Skin epidermis (tissue), 12 donors: ENCODE measurements at regions not wholly inside any gene's neighbourhood (a gene's known extent, or its start where the extent isn't known, plus 50 kb on each side); places are given as distances from the start of the nearest gene placed in this dataset.

ENCODE experiments used
- H3K27ac ChIP-seq, 21 experiments: fragments of 200-600 bp; sonication (generic) in 11 of 21; one replicate each; pipeline ENCODE4 v1.5.0; 2020; ENCODE audit warnings: mild to moderate bottlenecking in 3 of 21, inconsistent platforms in 2 of 21, moderate library complexity in 2 of 21
- H3K4me3 ChIP-seq, 7 experiments: fragments of 200-600 bp; sonication (generic) in 2 of 7; one replicate each; pipeline ENCODE4 v1.5.0; 2020; ENCODE audit warnings: inconsistent platforms in 2 of 7, mild to moderate bottlenecking in 2 of 7, moderate library complexity in 1 of 7

GRCh38 chr17:416293-417206 is 63.9 kb upstream of the RPH3AL start:
- Histone ChIP-seq H3K4me3 (peak overlapping the region in 2 of 7 experiments; percentile 10 to 17), H3K27ac (peak overlapping the region in 17 of 21 experiments; percentile 15 to 90 (median 56))

GRCh38 chr17:413706-414380 is 61.2 kb upstream of the RPH3AL start:
- Histone ChIP-seq H3K4me3 (no peak overlapping the region), H3K27ac (peak overlapping the region in 12 of 21 experiments; percentile 1 to 85 (median 62))

GRCh38 chr17:413016-413350 is 60.4 kb upstream of the RPH3AL start:
- H3K4me3 ChIP-seq: no peak overlapping the region

GRCh38 chr17:412211-413015 is 59.8 kb upstream of the RPH3AL start:
- peak overlapping the region in 7 of 21 experiments; percentile 20 to 85 (median 62) for H3K27ac ChIP-seq
- H3K4me3 ChIP-seq: no peak overlapping the region

More at GRCh38 chr17:413016-413350, 60.4 kb upstream of the RPH3AL start:
- peak overlapping the region in 14 of 21 experiments; percentile 1 to 85 (median 60) for H3K27ac ChIP-seq

- H3K27ac ChIP-seq: peak overlapping the region in 2 of 21 experiments; percentile 29 to 96
- H3K4me3 ChIP-seq: no peak overlapping the region
Observed at GRCh38 chr17:411421-412120, 59.0 kb upstream of the RPH3AL start.

GRCh38 chr17:410543-411401 is 58.2 kb upstream of the RPH3AL start:
- Histone ChIP-seq H3K27ac (peak overlapping the region in 20 of 21 experiments; percentile 24 to 96 (median 82)), H3K4me3 (peak overlapping the region; percentile 60 to 92 (median 83))

GRCh38 chr17:409848-410542 is 57.4 kb upstream of the RPH3AL start:
- Histone ChIP-seq H3K27ac (peak overlapping the region; percentile 24 to 96 (median 82)), H3K4me3 (peak overlapping the region; percentile 60 to 92 (median 83))

GRCh38 chr17:409308-409847 is 56.8 kb upstream of the RPH3AL start:
- Histone ChIP-seq H3K4me3 (peak overlapping the region; percentile 20 to 92 (median 79)), H3K27ac (peak overlapping the region in 18 of 21 experiments; percentile 37 to 90 (median 74))

- Histone ChIP-seq H3K4me3 (no peak overlapping the region), H3K27ac (no peak overlapping the region)
Observed at GRCh38 chr17:404703-405102, 52.1 kb upstream of the RPH3AL start.
